H54 (cell line): ENCODE measurements at regions not wholly inside any gene's neighbourhood (a gene's known extent, or its start where the extent isn't known, plus 50 kb on each side); places are given as distances from the start of the nearest gene placed in this dataset.

Source experiments
- DNase-seq: peaks from one replicate; pipeline ENCODE4 v3.0.0; 2011; ENCODE audit warnings: low spot score, mixed read lengths; ENCODE audit not compliant: insufficient read length
- FAIRE-seq: peaks from 3 replicates; lab custom pipeline; 2011; peaks lifted over from hg19 to GRCh38; lab: Jason Lieb, UNC
- POLR2A ChIP-seq: IDR thresholded peaks from 2 replicates; pipeline ENCODE4 v1.6.1; 2011; ENCODE audit warnings: low read depth, mild to moderate bottlenecking, low read length

GRCh38 chr2:74767618-74768017 lies 66.3 kb upstream of the HK2 start:
- no peak for TF ChIP-seq POLR2A
- no peak for DNase-seq
- no peak for FAIRE-seq

DNA sequence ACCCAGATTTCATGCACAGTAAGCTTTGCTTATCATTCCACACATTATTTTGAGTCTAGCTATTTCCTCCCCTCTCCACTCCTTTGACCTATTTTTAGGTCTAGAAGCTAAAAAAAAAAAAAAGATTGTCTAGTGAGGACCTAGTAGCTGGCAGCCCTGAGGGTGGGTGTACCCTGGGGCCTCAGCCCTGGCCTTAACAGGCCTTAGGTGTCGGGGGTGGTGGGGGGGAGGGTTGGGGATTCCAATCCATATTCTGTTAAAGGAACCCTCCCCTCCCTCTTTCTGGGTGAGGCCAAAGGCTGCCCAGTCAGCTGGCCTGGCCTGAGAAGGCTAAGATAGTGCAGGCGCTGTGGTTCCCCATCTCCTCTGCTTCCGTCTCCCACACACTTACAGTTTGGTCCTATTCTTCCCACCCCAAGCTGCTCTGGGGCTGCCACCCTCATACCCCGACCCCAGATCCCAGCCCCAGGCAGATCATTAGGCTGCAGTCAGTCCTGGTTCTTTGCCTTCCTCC lies 65.5 kb upstream of the HK2 start:
- no peak for TF ChIP-seq POLR2A
- DNase-seq: no peak
- FAIRE-seq: no peak

DNA sequence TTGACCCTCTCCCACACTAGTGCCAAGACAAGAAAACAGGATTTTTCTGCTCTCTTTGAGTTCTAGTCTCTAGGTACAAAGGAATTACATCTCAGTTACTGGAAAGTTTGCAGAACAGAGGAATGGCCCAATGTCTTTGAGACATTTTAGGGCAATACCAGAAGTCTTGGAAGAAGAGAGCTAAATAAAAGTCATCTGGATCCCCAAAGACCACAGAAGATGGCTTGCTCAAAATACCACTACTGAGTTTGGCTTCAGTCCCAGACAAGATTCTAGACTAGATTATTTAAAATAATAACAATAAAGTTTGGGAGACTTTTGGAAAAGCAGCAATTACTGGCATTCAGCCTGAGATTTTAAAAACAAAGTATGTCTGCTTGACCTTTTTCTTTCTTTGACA lies 61.9 kb upstream of the HK2 start:
- DNase-seq (no peak), FAIRE-seq (no peak)
- no peak for TF ChIP-seq POLR2A

GRCh38 chr2:74777161-74777900 lies 56.6 kb upstream of the HK2 start:
- FAIRE-seq (no peak), DNase-seq (no peak)
- TF ChIP-seq POLR2A: no peak

DNA sequence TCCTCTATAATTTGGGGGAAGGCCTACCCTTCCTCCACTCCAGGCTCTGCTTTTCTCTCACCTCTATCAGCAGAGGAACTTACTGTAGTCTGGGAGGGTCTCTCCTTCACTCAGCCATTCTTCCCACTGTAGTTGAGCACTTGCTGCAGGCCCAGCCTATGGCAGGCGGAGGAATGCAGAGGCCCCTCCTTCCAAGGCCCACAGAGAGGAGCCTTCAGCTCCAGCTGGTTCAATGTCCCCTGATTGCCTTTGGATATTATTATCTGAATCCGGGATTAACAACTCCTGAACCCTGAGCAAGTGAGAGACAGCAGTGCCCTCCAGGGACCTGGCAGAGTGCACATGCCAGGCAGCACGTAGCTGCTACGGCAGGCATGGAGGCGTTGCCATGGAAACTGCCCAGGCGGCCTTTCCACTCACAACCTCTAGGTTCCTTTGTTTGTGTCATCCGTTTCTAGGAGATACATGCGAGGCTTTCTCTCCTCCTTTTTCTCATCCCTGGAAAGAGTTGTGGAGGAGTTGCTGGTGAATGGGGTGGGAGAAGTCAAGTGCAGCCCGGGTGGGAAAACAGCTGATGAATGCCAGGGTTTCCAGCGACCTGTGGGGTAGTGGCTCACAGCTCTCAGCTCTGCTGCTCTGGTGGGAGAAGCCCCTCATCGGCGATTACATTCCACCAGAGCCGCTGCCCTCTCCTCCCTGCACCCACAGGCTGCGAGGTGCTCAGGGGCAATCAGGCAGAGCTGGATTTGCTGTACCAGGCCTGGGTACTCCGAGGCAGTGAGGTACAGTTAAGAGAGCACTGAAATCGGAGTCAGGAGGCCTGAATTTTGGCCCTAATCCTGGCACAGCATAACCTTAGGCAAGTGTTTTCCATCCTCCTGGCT lies 55.3 kb upstream of the HK2 start:
- FAIRE-seq (no peak), DNase-seq (no peak)
- TF ChIP-seq POLR2A: no peak

- no peak for FAIRE-seq
- no peak for DNase-seq
Observed at GRCh38 chr2:74779265-74779558, 54.7 kb upstream of the HK2 start.

DNA sequence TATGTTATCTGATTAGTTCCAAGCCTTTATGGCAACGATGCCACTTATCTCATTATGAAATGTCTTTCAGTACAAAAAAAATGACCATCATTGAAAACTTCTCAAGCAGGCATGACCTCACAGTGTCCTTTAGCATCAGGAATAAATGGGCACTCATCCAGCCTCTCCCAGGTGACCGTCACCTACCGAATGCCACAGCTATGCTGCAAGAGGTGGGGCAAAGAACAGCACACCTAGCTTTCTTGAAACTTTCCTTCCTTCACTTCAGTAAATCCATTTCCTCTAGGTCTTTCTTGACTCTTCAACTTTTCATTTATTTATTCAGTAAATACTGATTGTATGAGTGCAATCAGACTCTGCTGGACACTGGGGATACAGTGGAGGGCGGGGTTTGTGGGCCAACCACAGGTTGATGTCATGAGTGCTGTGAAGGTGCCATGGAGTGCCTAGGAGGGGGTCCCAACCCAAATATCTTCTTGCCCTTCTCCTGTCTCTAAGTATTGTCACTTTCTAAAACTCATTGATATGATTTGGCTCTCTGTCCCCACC lies 54.3 kb upstream of the HK2 start:
- DNase-seq: no peak
- no peak for TF ChIP-seq POLR2A
- FAIRE-seq: no peak

More at GRCh38 chr2:74779265-74779558, 54.7 kb upstream of the HK2 start:
- TF ChIP-seq POLR2A: no peak
